Left lung (tissue), 4 donors: ENCODE measurements at regions not wholly inside any gene's neighbourhood (a gene's known extent, or its start where the extent isn't known, plus 50 kb on each side); places are given as distances from the start of the nearest gene placed in this dataset.
A peak's percentile ranks its signal among the peaks of the same experiment; 100 is the strongest.

ENCODE experiments used
- ATAC-seq: fragments of 200-7000 bp; cut with Tn5 transposase; one replicate; pipeline ENCODE4 v1.9.1; 2020; ENCODE audit warnings: moderate library complexity
- DNase-seq, 4 donors: peaks; one replicate each; pipeline ENCODE4 v3.0.0-alpha.2; 2013 to 2020
- H3K27ac ChIP-seq, 2 donors: fragments of 200-600 bp; sonication (generic) in 1 of 2; one replicate each; pipeline versions ENCODE4 v1.5.0 to v1.8.0; 2020 to 2021
- H3K27me3 ChIP-seq, 2 donors: fragments of 200-600 bp; sonication (generic) in 1 of 2; one replicate each; pipeline versions ENCODE4 v1.5.0 to v1.8.0; 2020 to 2021
- H3K36me3 ChIP-seq, 2 donors: fragments of 200-600 bp; sonication (generic) in 1 of 2; one replicate each; pipeline versions ENCODE4 v1.5.0 to v1.8.0; 2020 to 2021
- H3K4me1 ChIP-seq, 2 donors: fragments of 200-600 bp; one replicate each; pipeline ENCODE4 v1.8.0; 2021
- H3K4me3 ChIP-seq, 2 donors: fragments of 200-600 bp; sonication (generic) in 1 of 2; one replicate each; pipeline versions ENCODE4 v1.5.0 to v1.8.0; 2020 to 2021; ENCODE audit warnings: mild to moderate bottlenecking in 1 of 2
- H3K9me3 ChIP-seq, 2 donors: fragments of 200-600 bp; sonication (generic) in 1 of 2; one replicate each; pipeline versions ENCODE4 v1.5.0 to v1.8.0; 2020 to 2021
- CTCF ChIP-seq, 2 donors: fragments of 200-600 bp; sonication (generic) in 1 of 2; IDR thresholded peaks; one replicate each; pipeline versions ENCODE4 v1.5.0 to v1.8.0; 2021; ENCODE audit warnings: antibody characterized with exemption in 2 of 2
- intact Hi-C, 2 donors: fragments of 100-400 bp; cut with DNase I; formaldehyde crosslinking; loops; one replicate each; pipeline versions ENCODE4 v1.11.2 to v1.14.2; 2022
- donor health status: DM: no; HTN: yes; CAD: no.
- donor health status: DM: no; HTN: no; CAD: no.

- H3K27me3 ChIP-seq: peaks cover 0 to 6% of the 10 kb centered on the region in 2 donors
- H3K36me3 ChIP-seq: no peaks in the 10 kb centered on the region
- no peak overlapping the region for H3K4me3 ChIP-seq
- no peaks in the 10 kb centered on the region for H3K4me1 ChIP-seq
- DNase-seq: no peak
- no peak for ATAC-seq
- no peak for TF ChIP-seq CTCF (IDR thresholded peaks at IDR 0.05)
- H3K27ac ChIP-seq: no peak overlapping the region
- intact Hi-C loops: no loop called here
- H3K9me3 ChIP-seq: no peaks in the 10 kb centered on the region
Measured at GRCh38 chrX:43581167-43581566, 74.9 kb upstream of the MAOA start.

GRCh38 chrX:43581888-43582539 lies 74.1 kb upstream of the MAOA start:
- no peak overlapping the region for H3K27ac ChIP-seq
- TF ChIP-seq CTCF (IDR thresholded peaks at IDR 0.05): no peak
- H3K9me3 ChIP-seq: no peaks in the 10 kb centered on the region
- peak; percentile 23 for ATAC-seq
- H3K36me3 ChIP-seq: no peaks in the 10 kb centered on the region
- intact Hi-C loops: no loop called here
- peaks cover 0 to 6% of the 10 kb centered on the region in 2 donors for H3K27me3 ChIP-seq
- no peak for DNase-seq
- no peaks in the 10 kb centered on the region for H3K4me1 ChIP-seq
- H3K4me3 ChIP-seq: no peak overlapping the region

GRCh38 chrX:43582540-43582913 lies 73.6 kb upstream of the MAOA start:
- Histone ChIP-seq H3K4me3 (no peak overlapping the region), H3K9me3 (no peaks in the 10 kb centered on the region), H3K27me3 (peaks cover 0 to 6% of the 10 kb centered on the region in 2 donors), H3K36me3 (no peaks in the 10 kb centered on the region), H3K4me1 (no peaks in the 10 kb centered on the region), H3K27ac (no peak overlapping the region)
- TF ChIP-seq CTCF (IDR thresholded peaks at IDR 0.05): no peak
- intact Hi-C loops: no loop called here
- DNase-seq (no peak), ATAC-seq (no peak)

GRCh38 chrX:43585922-43586321 lies 70.2 kb upstream of the MAOA start:
- H3K27me3 ChIP-seq: no peaks in the 10 kb centered on the region
- intact Hi-C loops: no loop called here
- TF ChIP-seq CTCF (IDR thresholded peaks at IDR 0.05): no peak

GRCh38 chrX:43586830-43587229 lies 69.3 kb upstream of the MAOA start:
- no peak overlapping the region for H3K4me3 ChIP-seq
- intact Hi-C loops: no loop called here
- no peak for TF ChIP-seq CTCF (IDR thresholded peaks at IDR 0.05)
- DNase-seq (no peak), ATAC-seq (no peak)
- H3K9me3 ChIP-seq: no peaks in the 10 kb centered on the region
- peaks cover 0 to 5% of the 10 kb centered on the region in 2 donors for H3K4me1 ChIP-seq
- no peaks in the 10 kb centered on the region for H3K36me3 ChIP-seq
- H3K27ac ChIP-seq: no peak overlapping the region
- H3K27me3 ChIP-seq: no peaks in the 10 kb centered on the region

More at GRCh38 chrX:43585922-43586321, 70.2 kb upstream of the MAOA start:
- ATAC-seq (no peak), DNase-seq (no peak)
- Histone ChIP-seq H3K36me3 (no peaks in the 10 kb centered on the region), H3K9me3 (no peaks in the 10 kb centered on the region), H3K27ac (no peak overlapping the region), H3K4me1 (peaks cover 0 to 5% of the 10 kb centered on the region in 2 donors), H3K4me3 (no peak overlapping the region)
